K562 (cell line): ENCODE measurements at regions not wholly inside any gene's neighbourhood (a gene's known extent, or its start where the extent isn't known, plus 50 kb on each side); places are given as distances from the start of the nearest gene placed in this dataset.
A peak's percentile ranks its signal among the peaks of the same experiment; 100 is the strongest.

ENCODE experiments used
- ATAC-seq: fragments of 200-7000 bp; cut with Tn5 transposase; 3 replicates; pipeline ENCODE4 v1.9.1; 2020; ENCODE audit warnings: moderate library complexity
- BruUV-seq: library from RNA; stranded (reverse); fragments of 400-500 nt; replicated peaks from 2 replicates; lab custom pipeline; 2021; lab: Mats Ljungman, UMichigan
- CTCF ChIA-PET: fragments of 300-600 bp; formaldehyde crosslinking; extraction: SDS; loops from one replicate; lab custom pipeline; 2021; ENCODE audit warnings: low intra/inter-chr PET ratio; lab: Yijun Ruan, JAX
- POLR2A ChIA-PET: fragments of 300-600, 350-650 bp; sonication (Branson Sonifier 250); formaldehyde crosslinking; extraction: SDS; loops from one replicate; lab custom pipeline; 2021; ENCODE audit warnings: antibody characterized with exemption, inconsistent platforms; lab: Yijun Ruan, JAX
- DNase-seq, 4 experiments: peaks; one replicate each; pipeline versions ENCODE4 v3.0.0 to v3.0.0-alpha.2; 2011 to 2018; ENCODE audit warnings: low spot score in 3 of 4, mixed read lengths in 3 of 4; ENCODE audit errors: extremely low read depth in 1 of 4
- FAIRE-seq: peaks from 2 replicates; lab custom pipeline; 2011; peaks lifted over from hg19 to GRCh38; lab: Jason Lieb, UNC
- H2AFZ ChIP-seq: 2 replicates; pipeline ENCODE4 v1.6.0; 2011; ENCODE audit warnings: low read depth, low read length, control low read depth, inconsistent platforms
- H3K27ac ChIP-seq: fragments of 200-600 bp; 3 replicates; pipeline ENCODE4 v1.8.0; 2011; ENCODE audit warnings: low read depth, mild to moderate bottlenecking, control low read depth, inconsistent platforms, low read length, moderate library complexity, mixed read lengths; ENCODE audit errors: extremely low read depth
- H3K27me3 ChIP-seq, 2 experiments: fragments of 300-600 bp in 1 of 2; 2 replicates in 1 of 2; 3 replicates in 1 of 2; pipeline versions ENCODE4 v1.6.0 to v1.8.0; 2011; ENCODE audit warnings: inconsistent platforms in 2 of 2, low read length in 2 of 2, mild to moderate bottlenecking in 1 of 2, mixed read lengths in 1 of 2, moderate library complexity in 1 of 2; ENCODE audit not compliant: control insufficient read depth in 2 of 2, insufficient read depth in 2 of 2
- H3K36me3 ChIP-seq: fragments of 300-600 bp; 3 replicates; pipeline ENCODE4 v1.8.0; 2011; ENCODE audit warnings: mild to moderate bottlenecking, low read length, inconsistent platforms; ENCODE audit not compliant: control insufficient read depth, insufficient read depth
- H3K4me1 ChIP-seq, 2 experiments: fragments of 200-600 bp in 1 of 2; replicated peaks in 1 of 2; 2 replicates in 1 of 2; 3 replicates in 1 of 2; pipeline versions ENCODE4 v1.5.1 to v1.8.0; 2011; ENCODE audit warnings: inconsistent platforms in 2 of 2, low read length in 2 of 2, mild to moderate bottlenecking in 1 of 2, mixed read lengths in 1 of 2, moderate library complexity in 1 of 2; ENCODE audit not compliant: control insufficient read depth in 2 of 2, insufficient read depth in 2 of 2
- H3K4me2 ChIP-seq: 2 replicates; pipeline ENCODE4 v1.6.1; 2011; ENCODE audit warnings: low read length, control low read depth, inconsistent platforms, mixed read lengths; ENCODE audit not compliant: insufficient read depth
- H3K4me3 ChIP-seq: fragments of 200-600 bp; sonication (generic), shearing (Covaris generic); 2 replicates; pipeline ENCODE4 v1.5.1; 2016; ENCODE audit warnings: control low read depth, inconsistent platforms
- H3K79me2 ChIP-seq: fragments of 200-600 bp; 3 replicates; pipeline ENCODE4 v1.8.0; 2011; ENCODE audit warnings: low read length, inconsistent platforms; ENCODE audit not compliant: control insufficient read depth, insufficient read depth
- H3K9ac ChIP-seq, 2 experiments: 2 replicates each; pipeline versions ENCODE4 v1.6.0 to v1.6.1; 2011; ENCODE audit warnings: low read depth in 2 of 2, low read length in 2 of 2, control low read depth in 1 of 2, inconsistent platforms in 1 of 2, mild to moderate bottlenecking in 1 of 2, mixed read lengths in 1 of 2; ENCODE audit not compliant: insufficient read depth in 1 of 2
- H3K9me1 ChIP-seq: one replicate; pipeline ENCODE4 v1.6.0; 2011; ENCODE audit warnings: inconsistent platforms, mild to moderate bottlenecking, low read length, moderate library complexity; ENCODE audit not compliant: control insufficient read depth, insufficient read depth
- H3K9me3 ChIP-seq: replicated peaks from 2 replicates; pipeline ENCODE4 v1.5.1; 2011; ENCODE audit warnings: low read depth, low read length, inconsistent platforms; ENCODE audit not compliant: control insufficient read depth, insufficient read depth
- H4K20me1 ChIP-seq: replicated peaks from 2 replicates; pipeline ENCODE4 v1.6.1; 2011; ENCODE audit warnings: low read length, inconsistent platforms, mixed read lengths; ENCODE audit not compliant: control insufficient read depth, insufficient read depth
- CBX5 ChIP-seq: IDR thresholded peaks from 2 replicates; pipeline ENCODE4 v1.6.1; 2014; ENCODE audit warnings: low read depth, borderline replicate concordance
- HSF4 ChIP-seq: fragments of 250-450 bp; sonication (Bioruptor Pico); IDR thresholded peaks from 2 replicates; pipeline ENCODE4 v2.1.2; 2022; ENCODE audit warnings: mild to moderate bottlenecking, moderate library complexity, borderline replicate concordance
- LCOR ChIP-seq: sonication (generic); formaldehyde crosslinking; IDR thresholded peaks from 2 replicates; pipeline ENCODE4 v1.8.0; 2022; ENCODE audit warnings: mild to moderate bottlenecking, missing genetic modification reagents
- NBN ChIP-seq: fragments of 450-650 bp; IDR thresholded peaks from 2 replicates; pipeline ENCODE4 v1.6.1; 2016; ENCODE audit warnings: low read depth, mild to moderate bottlenecking
- POLR2G ChIP-seq: fragments of 200-400 bp; formaldehyde crosslinking; IDR thresholded peaks from 2 replicates; pipeline ENCODE4 v1.6.1; 2017; ENCODE audit warnings: low read depth, mild to moderate bottlenecking, antibody characterized with exemption, low read length, moderate library complexity
- PRPF4 ChIP-seq: fragments of 200-400 bp; formaldehyde crosslinking; IDR thresholded peaks from one replicate; pipeline ENCODE4 v1.6.1; 2017; ENCODE audit warnings: low read length, low read depth, mild to moderate bottlenecking; ENCODE audit not compliant: insufficient read depth, poor library complexity, severe bottlenecking
- SMAD3 ChIP-seq: fragments of 450-650 bp; formaldehyde crosslinking; conservative IDR thresholded peaks from 2 replicates; pipeline ENCODE4 v1.4.0; 2020; ENCODE audit warnings: mild to moderate bottlenecking
- TCF7 ChIP-seq: sonication (generic); IDR thresholded peaks from 2 replicates; pipeline ENCODE4 v1.6.1; 2016; ENCODE audit warnings: antibody characterized with exemption, borderline replicate concordance
- TCF7L2 ChIP-seq: fragments of 150-350 bp; IDR thresholded peaks from 2 replicates; pipeline ENCODE4 v1.6.1; 2016; ENCODE audit warnings: low read depth, mild to moderate bottlenecking, low read length, moderate library complexity
- ZBED1 ChIP-seq: IDR thresholded peaks from 2 replicates; pipeline ENCODE4 v1.6.1; 2014
- ZEB2 ChIP-seq: fragments of 450-650 bp; IDR thresholded peaks from 2 replicates; pipeline ENCODE4 v1.6.1; 2016
- WGBS: fragments of 100-300 bp; shearing (Covaris generic); methylation state at CpG from one replicate; pipeline ENCODE4 v1.1.6; 2016; ENCODE audit warnings: low coverage, mixed read lengths; ENCODE audit not compliant: insufficient coverage; ENCODE audit errors: missing lambda C conversion rate; 5-methylcytosine and 5-hydroxymethylcytosine counted together
- in situ Hi-C: fragments of 300-500 bp; cut with MboI; formaldehyde crosslinking; loops from 4 replicates; pipeline ENCODE4 v1.15.0; 2018; ENCODE audit warnings: inconsistent platforms, mixed read lengths
- intact Hi-C: fragments of 100-400 bp; cut with micrococcal nuclease; formaldehyde crosslinking; loops from 2 replicates; pipeline ENCODE4 v1.14.2; 2022
- TF ChIP-seq, protein P1 (sequence below): fragments of 250-450 bp; sonication (Bioruptor Pico); IDR thresholded peaks from 2 replicates; pipeline ENCODE4 v1.4.0; 2020; ENCODE audit warnings: mild to moderate bottlenecking, moderate library complexity
- TF ChIP-seq, protein P2 (sequence below): fragments of 450-650 bp; IDR thresholded peaks from 2 replicates; pipeline ENCODE4 v1.6.1; 2018; ENCODE audit not compliant: partially characterized antibody
- TF ChIP-seq, protein P3 (sequence below): fragments of 250-450 bp; sonication (Bioruptor Pico); IDR thresholded peaks from 2 replicates; pipeline ENCODE4 v1.8.0; 2021; ENCODE audit warnings: moderate library complexity, mild to moderate bottlenecking, inconsistent platforms

DNA sequence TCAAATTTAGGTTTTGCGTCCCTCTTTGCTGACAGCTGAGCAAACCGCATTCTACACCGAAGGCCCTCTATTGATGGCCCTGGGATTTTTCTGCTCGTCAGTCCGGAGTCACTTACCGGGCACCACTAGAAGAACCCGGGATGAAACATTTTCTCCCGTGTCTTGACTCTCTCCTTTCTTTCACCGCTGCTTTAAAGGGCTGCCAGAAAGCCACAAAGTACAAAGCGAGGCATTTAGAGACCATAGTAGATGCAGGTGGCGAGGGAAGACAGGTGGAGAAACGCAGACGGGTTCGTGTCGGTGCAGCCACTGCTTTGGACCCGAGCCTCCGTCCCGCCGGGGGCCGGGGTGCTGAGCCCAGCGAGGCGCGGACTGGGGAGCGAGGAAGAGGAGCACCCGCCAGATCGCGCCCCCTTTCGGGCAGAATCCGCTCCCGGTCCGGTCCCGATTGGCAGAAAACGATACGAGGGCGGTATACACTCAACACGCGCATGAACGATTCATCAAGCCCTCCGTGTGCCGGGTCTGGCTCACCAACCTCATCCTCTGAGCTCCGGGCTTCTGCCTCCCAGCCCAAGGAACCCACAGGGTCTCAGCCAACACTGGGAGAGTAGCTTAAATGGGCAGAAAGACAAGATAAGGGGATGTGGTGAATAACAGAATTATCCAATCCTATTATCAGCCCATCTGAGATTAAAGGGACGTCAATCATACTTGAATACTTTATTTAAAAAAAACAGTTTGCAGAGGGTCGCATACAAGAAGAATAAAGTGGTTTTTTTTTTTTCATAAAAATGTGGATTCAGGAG is 84.9 kb downstream of the TRIM27 start:
- FAIRE-seq (peak; percentile 80), DNase-seq (peak; percentile 90 to 96 (median 92)), ATAC-seq (peak; percentile 94)
- peak overlapping the region; percentile 74 for H3K4me3 ChIP-seq
- peak overlapping the region; percentile 99 for H3K4me2 ChIP-seq
- no TSS peak for BruUV-seq
- POLR2A ChIA-PET = interaction anchor here (0.5 to 2.3 kb wide), 21 partner anchors 10 to 223 kb away, joined by 3 to 15 read pairs (median 4); no protein-coding TSS in a partner anchor
- peaks cover 3% of the 10 kb centered on the region; the same call in 1 of the 3 replicates for H3K36me3 ChIP-seq
- peaks cover 0 to 8% of the 10 kb centered on the region in 2 experiments; a peak in 2 of 5 replicates for H3K4me1 ChIP-seq
- peak overlapping the region; percentile 90 to 94 for H3K9ac ChIP-seq
- H3K27ac ChIP-seq = peak overlapping the region; percentile 86
- no peaks in the 10 kb centered on the region for H3K79me2 ChIP-seq
- under 1% methylated on average over 42 of the region's 43 CpGs for WGBS
- H3K9me1 ChIP-seq = no peaks in the 10 kb centered on the region
- in situ Hi-C loops = loop anchor here (5.0 to 25.0 kb wide), 3 partner anchors 178 to 748 kb away; partner anchors contain the start of gene OR2H2
- CTCF ChIA-PET = interaction anchor here (0.7 to 4.6 kb wide), 8 partner anchors 25 to 178 kb away, joined by 3 to 53 read pairs (median 4); no protein-coding TSS in a partner anchor
- H3K9me3 ChIP-seq = no peaks in the 10 kb centered on the region
- peak overlapping the region; percentile 100 for H2AFZ ChIP-seq
- intact Hi-C loops = loop anchor here (1.0 to 5.0 kb wide), 6 partner anchors 24 to 748 kb away; partner anchors contain the start of gene OR2H2
- no peaks in the 10 kb centered on the region for H3K27me3 ChIP-seq
- no peaks in the 10 kb centered on the region for H4K20me1 ChIP-seq
- TF ChIP-seq CBX5 (0 out of 2 replicates have a peak, but pooled peaks have one; percentile 33), PRPF4 (no peak), ZEB2 (peak; percentile 56; the same call in 1 of the 2 replicates), TCF7 (0 out of 2 replicates have a peak, but pooled peaks have one; percentile 20), NBN (peak; percentile 90), TCF7L2 (no peak), ZBED1 (0 out of 2 replicates have a peak, but pooled peaks have one; percentile 48), HSF4 (CRISPR knock-in tag) (no peak), SMAD3 (no peak), POLR2G (peak; percentile 91), LCOR (CRISPR knock-in tag) (peak; percentile 77)
- TF ChIP-seq, protein P1, sequence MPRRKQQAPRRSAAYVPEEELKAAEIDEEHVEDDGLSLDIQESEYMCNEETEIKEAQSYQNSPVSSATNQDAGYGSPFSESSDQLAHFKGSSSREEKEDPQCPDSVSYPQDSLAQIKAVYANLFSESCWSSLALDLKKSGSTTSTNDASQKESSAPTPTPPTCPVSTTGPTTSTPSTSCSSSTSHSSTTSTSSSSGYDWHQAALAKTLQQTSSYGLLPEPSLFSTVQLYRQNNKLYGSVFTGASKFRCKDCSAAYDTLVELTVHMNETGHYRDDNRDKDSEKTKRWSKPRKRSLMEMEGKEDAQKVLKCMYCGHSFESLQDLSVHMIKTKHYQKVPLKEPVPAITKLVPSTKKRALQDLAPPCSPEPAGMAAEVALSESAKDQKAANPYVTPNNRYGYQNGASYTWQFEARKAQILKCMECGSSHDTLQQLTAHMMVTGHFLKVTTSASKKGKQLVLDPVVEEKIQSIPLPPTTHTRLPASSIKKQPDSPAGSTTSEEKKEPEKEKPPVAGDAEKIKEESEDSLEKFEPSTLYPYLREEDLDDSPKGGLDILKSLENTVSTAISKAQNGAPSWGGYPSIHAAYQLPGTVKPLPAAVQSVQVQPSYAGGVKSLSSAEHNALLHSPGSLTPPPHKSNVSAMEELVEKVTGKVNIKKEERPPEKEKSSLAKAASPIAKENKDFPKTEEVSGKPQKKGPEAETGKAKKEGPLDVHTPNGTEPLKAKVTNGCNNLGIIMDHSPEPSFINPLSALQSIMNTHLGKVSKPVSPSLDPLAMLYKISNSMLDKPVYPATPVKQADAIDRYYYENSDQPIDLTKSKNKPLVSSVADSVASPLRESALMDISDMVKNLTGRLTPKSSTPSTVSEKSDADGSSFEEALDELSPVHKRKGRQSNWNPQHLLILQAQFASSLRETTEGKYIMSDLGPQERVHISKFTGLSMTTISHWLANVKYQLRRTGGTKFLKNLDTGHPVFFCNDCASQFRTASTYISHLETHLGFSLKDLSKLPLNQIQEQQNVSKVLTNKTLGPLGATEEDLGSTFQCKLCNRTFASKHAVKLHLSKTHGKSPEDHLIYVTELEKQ (CRISPR knock-in tag) = no peak
- TF ChIP-seq, protein P2, sequence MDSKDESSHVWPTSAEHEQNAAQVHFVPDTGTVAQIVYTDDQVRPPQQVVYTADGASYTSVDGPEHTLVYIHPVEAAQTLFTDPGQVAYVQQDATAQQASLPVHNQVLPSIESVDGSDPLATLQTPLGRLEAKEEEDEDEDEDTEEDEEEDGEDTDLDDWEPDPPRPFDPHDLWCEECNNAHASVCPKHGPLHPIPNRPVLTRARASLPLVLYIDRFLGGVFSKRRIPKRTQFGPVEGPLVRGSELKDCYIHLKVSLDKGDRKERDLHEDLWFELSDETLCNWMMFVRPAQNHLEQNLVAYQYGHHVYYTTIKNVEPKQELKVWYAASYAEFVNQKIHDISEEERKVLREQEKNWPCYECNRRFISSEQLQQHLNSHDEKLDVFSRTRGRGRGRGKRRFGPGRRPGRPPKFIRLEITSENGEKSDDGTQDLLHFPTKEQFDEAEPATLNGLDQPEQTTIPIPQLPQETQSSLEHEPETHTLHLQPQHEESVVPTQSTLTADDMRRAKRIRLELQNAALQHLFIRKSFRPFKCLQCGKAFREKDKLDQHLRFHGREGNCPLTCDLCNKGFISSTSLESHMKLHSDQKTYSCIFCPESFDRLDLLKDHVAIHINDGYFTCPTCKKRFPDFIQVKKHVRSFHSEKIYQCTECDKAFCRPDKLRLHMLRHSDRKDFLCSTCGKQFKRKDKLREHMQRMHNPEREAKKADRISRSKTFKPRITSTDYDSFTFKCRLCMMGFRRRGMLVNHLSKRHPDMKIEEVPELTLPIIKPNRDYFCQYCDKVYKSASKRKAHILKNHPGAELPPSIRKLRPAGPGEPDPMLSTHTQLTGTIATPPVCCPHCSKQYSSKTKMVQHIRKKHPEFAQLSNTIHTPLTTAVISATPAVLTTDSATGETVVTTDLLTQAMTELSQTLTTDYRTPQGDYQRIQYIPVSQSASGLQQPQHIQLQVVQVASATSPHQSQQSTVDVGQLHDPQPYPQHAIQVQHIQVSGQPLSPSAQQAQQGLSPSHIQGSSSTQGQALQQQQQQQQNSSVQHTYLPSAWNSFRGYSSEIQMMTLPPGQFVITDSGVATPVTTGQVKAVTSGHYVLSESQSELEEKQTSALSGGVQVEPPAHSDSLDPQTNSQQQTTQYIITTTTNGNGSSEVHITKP = no peak
- TF ChIP-seq, protein P3, sequence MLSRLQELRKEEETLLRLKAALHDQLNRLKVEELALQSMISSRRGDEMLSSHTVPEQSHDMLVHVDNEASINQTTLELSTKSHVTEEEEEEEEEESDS (CRISPR knock-in tag) = no peak
